OCI-LY3 (cell line): ENCODE measurements at regions not wholly inside any gene's neighbourhood (a gene's known extent, or its start where the extent isn't known, plus 50 kb on each side); places are given as distances from the start of the nearest gene placed in this dataset.

Experiments used
- H2AFZ ChIP-seq: fragments of 200-600, 300-600 bp; shearing (Covaris generic); 2 replicates; pipeline ENCODE4 v1.6.0; 2014; ENCODE audit warnings: antibody characterized with exemption, low read depth, low read length
- H3K27ac ChIP-seq: fragments of 200-600, 300-600 bp; sonication (generic); 2 replicates; pipeline ENCODE4 v1.5.1; 2014; ENCODE audit warnings: mild to moderate bottlenecking, low read length, moderate library complexity, mixed read lengths
- H3K27me3 ChIP-seq: fragments of 200-600, 300-600 bp; sonication (generic); 2 replicates; pipeline ENCODE4 v1.6.1; 2014; ENCODE audit warnings: low read depth, low read length, mixed read lengths
- H3K36me3 ChIP-seq: fragments of 200-600, 300-600 bp; sonication (generic); replicated peaks from 2 replicates; pipeline ENCODE3; 2014; ENCODE audit warnings: low read depth, low read length, mixed read lengths
- H3K4me1 ChIP-seq: fragments of 300-600, 200-600 bp; sonication (generic); 2 replicates; pipeline ENCODE4 v1.6.1; 2014; ENCODE audit warnings: low read length, mixed read lengths
- H3K4me2 ChIP-seq: fragments of 200-600, 300-600 bp; sonication (generic); 2 replicates; pipeline ENCODE4 v1.6.1; 2014; ENCODE audit warnings: low read length, mixed read lengths
- H3K4me3 ChIP-seq: fragments of 300-600, 200-600 bp; sonication (generic); 2 replicates; pipeline ENCODE4 v1.5.1; 2014; ENCODE audit warnings: antibody characterized with exemption, mild to moderate bottlenecking, low read length, moderate library complexity
- H3K79me2 ChIP-seq: fragments of 300-600, 200-600 bp; shearing (Covaris generic); 2 replicates; pipeline ENCODE4 v1.6.1; 2014; ENCODE audit warnings: mild to moderate bottlenecking, low read length, mixed read lengths
- H3K9ac ChIP-seq: fragments of 300-600, 200-600 bp; shearing (Covaris generic); 2 replicates; pipeline ENCODE4 v1.6.0; 2014; ENCODE audit warnings: mild to moderate bottlenecking, low read length, moderate library complexity
- H3K9me3 ChIP-seq: fragments of 200-600, 300-600 bp; shearing (Covaris generic); 2 replicates; pipeline ENCODE4 v1.6.1; 2014; ENCODE audit warnings: low read length, mixed read lengths; ENCODE audit not compliant: insufficient read depth
- H4K20me1 ChIP-seq: fragments of 200-600, 300-600 bp; sonication (generic); 2 replicates; pipeline ENCODE4 v1.6.1; 2016; ENCODE audit warnings: low read length, mixed read lengths; ENCODE audit not compliant: insufficient read depth
- CTCF ChIP-seq: fragments of 200-600, 300-600 bp; sonication (generic); IDR thresholded peaks from 2 replicates; pipeline ENCODE4 v1.5.1; 2014; ENCODE audit warnings: antibody characterized with exemption, low read length, low read depth
- EZH2phosphoT487 ChIP-seq: fragments of 200-600 bp; shearing (Covaris generic); IDR thresholded peaks from 2 replicates; pipeline ENCODE4 v1.6.1; 2018; ENCODE audit warnings: antibody characterized with exemption, mixed run types, low read depth

GRCh38 chr4:58075724-58076123 is 965.5 kb upstream of the IGFBP7 start:
- TF ChIP-seq EZH2phosphoT487 (no peak), CTCF (no peak)

DNA sequence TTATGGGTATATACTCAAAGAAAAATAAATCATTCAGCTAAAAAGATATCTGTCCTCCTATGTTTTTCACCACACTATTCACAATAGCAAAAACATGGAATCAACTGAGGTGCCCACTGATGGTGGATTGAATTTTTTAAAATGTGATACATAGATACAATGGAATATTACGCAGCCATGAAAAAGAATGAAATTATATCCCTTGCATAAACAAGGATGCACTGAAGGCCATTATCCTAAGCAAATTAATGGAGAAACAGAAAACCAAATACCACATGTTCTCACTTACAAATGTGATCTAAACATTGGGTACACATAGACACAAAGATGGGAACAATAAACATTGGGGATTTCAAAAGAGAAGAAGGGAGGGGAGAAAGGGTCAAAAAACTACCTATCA is 964.2 kb upstream of the IGFBP7 start:
- TF ChIP-seq EZH2phosphoT487 (no peak), CTCF (no peak)
- H3K4me1 ChIP-seq = no peaks in the 10 kb centered on the region
- H3K4me3 ChIP-seq = no peak overlapping the region
- H3K9ac ChIP-seq = no peak overlapping the region
- H3K27me3 ChIP-seq = no peaks in the 10 kb centered on the region
- no peaks in the 10 kb centered on the region for H3K79me2 ChIP-seq
- no peaks in the 10 kb centered on the region for H4K20me1 ChIP-seq
- no peak overlapping the region for H3K4me2 ChIP-seq
- H2AFZ ChIP-seq = no peak overlapping the region
- H3K36me3 ChIP-seq = no peaks in the 10 kb centered on the region
- H3K9me3 ChIP-seq = no peaks in the 10 kb centered on the region
- no peak overlapping the region for H3K27ac ChIP-seq

More at GRCh38 chr4:58075724-58076123, 965.5 kb upstream of the IGFBP7 start:
- Histone ChIP-seq H4K20me1 (no peaks in the 10 kb centered on the region), H3K4me2 (no peak overlapping the region), H2AFZ (no peak overlapping the region), H3K9me3 (no peaks in the 10 kb centered on the region), H3K4me3 (no peak overlapping the region), H3K27ac (no peak overlapping the region), H3K27me3 (no peaks in the 10 kb centered on the region), H3K79me2 (no peaks in the 10 kb centered on the region), H3K36me3 (no peaks in the 10 kb centered on the region), H3K4me1 (no peaks in the 10 kb centered on the region), H3K9ac (no peak overlapping the region)

DNA sequence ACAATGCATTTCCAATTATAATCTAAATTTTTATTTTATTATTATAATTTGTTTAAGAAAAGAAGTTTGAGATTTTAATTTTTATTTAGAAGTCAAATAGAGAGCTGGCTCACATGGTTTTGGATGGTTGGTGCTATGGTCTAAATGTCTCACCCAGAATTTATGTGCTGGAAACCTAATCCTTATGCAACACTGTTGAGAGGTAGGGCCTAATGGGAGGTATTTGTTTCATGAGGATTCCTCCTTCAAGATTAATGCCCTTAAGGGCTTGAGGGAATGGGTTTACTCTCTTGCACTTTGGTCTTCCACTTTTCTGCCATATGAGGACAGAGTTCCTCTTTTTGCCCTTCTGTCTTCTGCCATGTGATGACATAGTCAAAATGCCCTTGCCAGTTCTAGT is 960.5 kb upstream of the IGFBP7 start:
- Histone ChIP-seq H3K27ac (no peak overlapping the region), H3K79me2 (no peaks in the 10 kb centered on the region), H2AFZ (no peak overlapping the region), H3K4me3 (no peak overlapping the region), H4K20me1 (no peaks in the 10 kb centered on the region), H3K4me2 (no peak overlapping the region), H3K9ac (no peak overlapping the region), H3K27me3 (no peaks in the 10 kb centered on the region), H3K4me1 (no peaks in the 10 kb centered on the region), H3K9me3 (no peaks in the 10 kb centered on the region), H3K36me3 (no peaks in the 10 kb centered on the region)
- TF ChIP-seq EZH2phosphoT487 = no peak
- no peak for TF ChIP-seq CTCF

DNA sequence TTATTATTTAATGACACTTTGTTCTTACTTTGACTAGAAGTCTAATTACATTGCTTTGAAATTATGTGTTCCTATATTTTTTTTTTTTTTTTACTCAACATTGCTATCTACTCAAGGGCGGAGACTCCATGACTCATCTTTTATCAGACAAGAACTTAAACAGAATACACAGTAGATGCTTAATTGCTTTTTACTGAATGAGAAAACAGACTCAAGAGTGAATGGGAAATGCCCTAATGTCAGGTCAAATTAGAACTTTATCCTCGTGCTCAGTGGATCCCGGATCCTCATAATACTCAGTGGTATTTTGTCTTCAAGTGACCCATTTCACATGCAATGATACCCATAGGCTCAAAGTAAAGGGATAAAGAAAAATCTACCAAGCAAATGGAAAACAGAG is 954.5 kb upstream of the IGFBP7 start:
- H3K36me3 ChIP-seq = no peaks in the 10 kb centered on the region
- no peak overlapping the region for H3K4me3 ChIP-seq
- H3K27me3 ChIP-seq = no peaks in the 10 kb centered on the region
- H3K79me2 ChIP-seq = no peaks in the 10 kb centered on the region
- no peak overlapping the region for H3K4me2 ChIP-seq
- no peak overlapping the region for H2AFZ ChIP-seq
- no peak overlapping the region for H3K9ac ChIP-seq
- no peak for TF ChIP-seq EZH2phosphoT487
- TF ChIP-seq CTCF = no peak
- H3K4me1 ChIP-seq = no peaks in the 10 kb centered on the region
- no peaks in the 10 kb centered on the region for H4K20me1 ChIP-seq
- no peaks in the 10 kb centered on the region for H3K9me3 ChIP-seq
- no peak overlapping the region for H3K27ac ChIP-seq
